Smooth muscle cell (in vitro differentiated cells): ENCODE measurements at regions not wholly inside any gene's neighbourhood (a gene's known extent, or its start where the extent isn't known, plus 50 kb on each side); places are given as distances from the start of the nearest gene placed in this dataset.

Source experiments
- DNase-seq: peaks from one replicate; lab custom pipeline; 2025; ENCODE audit not compliant: unreplicated experiment; lab: John Stamatoyannopoulos, UW
- H2AFZ ChIP-seq: fragments of 200-600 bp; sonication (generic); 2 replicates; pipeline ENCODE4 v1.6.0; 2016; ENCODE audit warnings: antibody characterized with exemption, low read depth, mild to moderate bottlenecking
- H3F3A ChIP-seq: fragments of 200-600 bp; sonication (generic); 2 replicates; pipeline ENCODE4 v1.6.0; 2017; ENCODE audit warnings: antibody characterized with exemption, low read depth
- H3K27ac ChIP-seq: fragments of 200-600 bp; sonication (generic); 2 replicates; pipeline ENCODE4 v1.5.1; 2016; ENCODE audit warnings: low read depth, mild to moderate bottlenecking
- H3K27me3 ChIP-seq: fragments of 200-600 bp; sonication (generic); 2 replicates; pipeline ENCODE4 v1.6.1; 2016; ENCODE audit warnings: low read depth, mild to moderate bottlenecking
- H3K36me3 ChIP-seq: fragments of 200-600 bp; sonication (generic); 2 replicates; pipeline ENCODE4 v1.5.1; 2016; ENCODE audit warnings: low read depth
- H3K4me1 ChIP-seq: fragments of 200-600 bp; sonication (generic); 2 replicates; pipeline ENCODE4 v1.5.1; 2016; ENCODE audit warnings: low read depth
- H3K4me2 ChIP-seq: fragments of 200-600 bp; sonication (generic); 2 replicates; pipeline ENCODE4 v1.6.0; 2016; ENCODE audit warnings: mild to moderate bottlenecking
- H3K4me3 ChIP-seq: fragments of 200-600 bp; sonication (generic); 2 replicates; pipeline ENCODE4 v1.5.1; 2016; ENCODE audit warnings: mild to moderate bottlenecking
- H3K79me2 ChIP-seq: fragments of 200-600 bp; sonication (generic); 2 replicates; pipeline ENCODE4 v1.6.0; 2016; ENCODE audit warnings: low read depth, mild to moderate bottlenecking
- H3K9ac ChIP-seq: fragments of 200-600 bp; sonication (generic); 2 replicates; pipeline ENCODE4 v1.6.0; 2016; ENCODE audit warnings: low read depth
- H3K9me3 ChIP-seq: fragments of 200-600 bp; sonication (generic); replicated peaks from 2 replicates; pipeline ENCODE4 v1.5.1; 2016; ENCODE audit warnings: low read depth
- H4K20me1 ChIP-seq: fragments of 200-600 bp; sonication (generic); 2 replicates; pipeline ENCODE4 v1.6.0; 2016; ENCODE audit warnings: low read depth
- CTCF ChIP-seq: fragments of 200-600 bp; sonication (generic); IDR thresholded peaks from 2 replicates; pipeline ENCODE4 v1.5.1; 2017; ENCODE audit warnings: borderline replicate concordance, mild to moderate bottlenecking, antibody characterized with exemption; ENCODE audit not compliant: insufficient read depth, poor library complexity, severe bottlenecking
- WGBS: methylation state at CpG from one replicate; pipeline ENCODE4 v1.1.7; 2016; ENCODE audit warnings: low lambda C conversion rate; 5-methylcytosine and 5-hydroxymethylcytosine counted together

- no peaks in the 10 kb centered on the region for H4K20me1 ChIP-seq
- H3K27me3 ChIP-seq: no peaks in the 10 kb centered on the region
- H3K4me2 ChIP-seq: no peak overlapping the region
- no peak overlapping the region for H3K4me3 ChIP-seq
- no peak for TF ChIP-seq CTCF
- no peaks in the 10 kb centered on the region for H3K79me2 ChIP-seq
- H3F3A ChIP-seq: no peaks in the 10 kb centered on the region
- no peak for DNase-seq
- H3K36me3 ChIP-seq: no peaks in the 10 kb centered on the region
- no peaks in the 10 kb centered on the region for H3K4me1 ChIP-seq
- H3K9me3 ChIP-seq: no peaks in the 10 kb centered on the region
- H2AFZ ChIP-seq: no peak overlapping the region
- H3K27ac ChIP-seq: no peak overlapping the region
- H3K9ac ChIP-seq: no peak overlapping the region
Observed at GRCh38 chr15:47360305-47360704, 357.0 kb upstream of the SEMA6D start.

- 93% methylated on average over 8 of the region's 8 CpGs for WGBS
- H3K79me2 ChIP-seq: no peaks in the 10 kb centered on the region
- no peaks in the 10 kb centered on the region for H3F3A ChIP-seq
- no peak for DNase-seq
- H3K9me3 ChIP-seq: no peaks in the 10 kb centered on the region
- TF ChIP-seq CTCF: no peak
- no peak overlapping the region for H2AFZ ChIP-seq
- no peaks in the 10 kb centered on the region for H3K27me3 ChIP-seq
- H4K20me1 ChIP-seq: no peaks in the 10 kb centered on the region
- H3K4me3 ChIP-seq: no peak overlapping the region
- H3K27ac ChIP-seq: no peak overlapping the region
- H3K9ac ChIP-seq: no peak overlapping the region
- H3K4me2 ChIP-seq: no peak overlapping the region
- no peaks in the 10 kb centered on the region for H3K36me3 ChIP-seq
- no peaks in the 10 kb centered on the region for H3K4me1 ChIP-seq
Observed at GRCh38 chr15:47362118-47362905, 355.0 kb upstream of the SEMA6D start.

- Histone ChIP-seq H3K9me3 (no peaks in the 10 kb centered on the region), H3K4me2 (no peak overlapping the region), H3K27ac (no peak overlapping the region), H4K20me1 (no peaks in the 10 kb centered on the region), H3K4me3 (no peak overlapping the region), H2AFZ (no peak overlapping the region), H3K36me3 (no peaks in the 10 kb centered on the region), H3K27me3 (no peaks in the 10 kb centered on the region), H3K4me1 (no peaks in the 10 kb centered on the region), H3K79me2 (no peaks in the 10 kb centered on the region), H3F3A (no peaks in the 10 kb centered on the region), H3K9ac (no peak overlapping the region)
- DNase-seq: no peak
- 79% methylated on average over 5 of the region's 5 CpGs for WGBS
- no peak for TF ChIP-seq CTCF
Observed at GRCh38 chr15:47363653-47364052, 353.7 kb upstream of the SEMA6D start.
